ENCODE measurements at regions not wholly inside any gene's neighbourhood (a gene's known extent, or its start where the extent isn't known, plus 50 kb on each side); places are given as distances from the start of the nearest gene placed in this dataset.
"Not testable (repeated sequence)": the region's sequence is repeated elsewhere in the genome, so short reads cannot be mapped to it uniquely, and the experiment has no call there.

- no peak for DNase-seq
These were observed 367.0 kb upstream of the FANCL start for GRCh38 chr2:58608146-58608545.

DNA sequence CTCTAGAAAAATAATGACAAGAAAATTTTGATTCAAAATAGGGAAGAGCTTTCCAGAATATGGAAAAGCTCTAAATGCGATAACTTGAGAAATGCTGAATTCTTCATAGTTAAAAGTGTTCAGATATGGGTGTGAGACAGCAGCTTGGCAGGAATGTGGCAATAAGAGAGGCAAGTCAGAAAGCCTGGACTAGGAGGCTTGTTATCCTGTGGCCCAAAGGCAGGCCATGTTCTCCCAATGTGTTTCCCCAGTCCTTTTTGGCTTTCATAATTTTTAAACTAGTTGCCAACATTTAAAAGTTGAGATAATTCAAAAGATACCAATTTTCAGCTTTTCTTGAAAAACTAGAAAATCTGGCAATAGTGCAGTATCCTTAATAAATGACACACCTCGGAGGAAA is 366.3 kb upstream of the FANCL start:
- DNase-seq, result no peak

DNA sequence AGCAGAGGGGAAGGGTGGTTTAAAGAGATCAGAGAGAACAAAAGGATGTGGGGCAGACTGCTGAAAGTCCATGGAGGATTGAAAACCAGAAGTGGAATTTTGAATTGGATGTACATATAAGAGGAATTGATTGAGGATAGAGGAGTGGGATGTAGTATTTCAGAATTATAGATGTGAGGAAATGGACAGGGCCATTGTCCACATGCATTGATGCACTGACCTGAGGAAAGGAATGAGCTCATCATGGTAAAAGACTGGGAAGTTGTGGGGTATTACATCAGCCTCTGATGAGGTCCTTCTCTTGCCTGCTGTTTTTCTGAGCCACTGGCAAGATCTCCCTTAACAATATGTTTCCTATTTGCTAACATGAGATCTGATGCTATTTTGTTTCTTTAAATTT is 365.7 kb upstream of the FANCL start:
- no peak for DNase-seq

- no peak for DNase-seq
These were observed 363.0 kb upstream of the FANCL start for GRCh38 chr2:58604096-58604495.

GRCh38 chr2:58601017-58601416 is 359.9 kb upstream of the FANCL start:
- DNase-seq, result no peak

- DNase-seq, result no peak
These were observed 357.0 kb upstream of the FANCL start for GRCh38 chr2:58598171-58598570.

DNA sequence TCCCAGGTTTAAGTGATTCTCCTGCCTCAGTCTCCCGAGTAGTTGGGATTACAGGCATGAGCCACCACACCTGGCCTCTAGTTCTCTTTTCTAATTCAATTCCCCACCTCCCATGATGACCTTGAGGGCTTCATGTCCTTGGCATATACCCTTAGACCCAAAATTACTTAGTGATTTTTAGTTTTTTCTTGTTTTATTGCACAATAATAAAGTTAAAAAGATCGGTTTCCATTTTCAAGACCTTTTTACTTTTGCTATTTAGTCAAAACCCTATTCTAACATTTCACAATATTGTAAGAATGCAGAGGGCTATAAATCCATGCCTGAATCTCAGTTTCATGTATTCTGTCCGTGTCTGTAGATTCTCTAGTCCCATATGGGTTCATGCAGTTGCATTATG is 354.6 kb upstream of the FANCL start:
- DNase-seq, result no peak

GRCh38 chr2:58594762-58595161 is 353.6 kb upstream of the FANCL start:
- DNase-seq, result no peak

- no peak for DNase-seq
These were observed 353.1 kb upstream of the FANCL start for GRCh38 chr2:58594175-58594574.

DNA sequence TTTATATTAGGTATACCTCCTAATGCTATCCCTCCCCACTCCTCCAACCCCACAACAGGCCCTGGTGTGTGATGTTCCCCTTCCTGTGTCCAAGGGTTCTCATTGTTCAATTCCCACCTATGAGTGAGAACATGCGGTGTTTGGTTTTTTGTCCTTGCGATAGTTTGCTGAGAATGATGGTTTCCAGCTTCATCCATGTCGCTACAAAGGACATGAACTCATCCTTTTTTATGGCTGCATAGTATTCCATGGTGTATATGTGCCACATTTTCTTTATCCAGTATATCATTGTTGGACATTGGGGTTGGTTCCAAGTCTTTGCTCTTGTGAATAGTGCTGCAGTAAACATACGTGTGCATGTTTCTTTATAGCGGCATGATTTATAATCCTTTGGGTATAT is 345.1 kb upstream of the FANCL start:
- not testable (repeated sequence) for DNase-seq

- no peak for DNase-seq
These were observed 344.1 kb upstream of the FANCL start for GRCh38 chr2:58585233-58585632.

DNA sequence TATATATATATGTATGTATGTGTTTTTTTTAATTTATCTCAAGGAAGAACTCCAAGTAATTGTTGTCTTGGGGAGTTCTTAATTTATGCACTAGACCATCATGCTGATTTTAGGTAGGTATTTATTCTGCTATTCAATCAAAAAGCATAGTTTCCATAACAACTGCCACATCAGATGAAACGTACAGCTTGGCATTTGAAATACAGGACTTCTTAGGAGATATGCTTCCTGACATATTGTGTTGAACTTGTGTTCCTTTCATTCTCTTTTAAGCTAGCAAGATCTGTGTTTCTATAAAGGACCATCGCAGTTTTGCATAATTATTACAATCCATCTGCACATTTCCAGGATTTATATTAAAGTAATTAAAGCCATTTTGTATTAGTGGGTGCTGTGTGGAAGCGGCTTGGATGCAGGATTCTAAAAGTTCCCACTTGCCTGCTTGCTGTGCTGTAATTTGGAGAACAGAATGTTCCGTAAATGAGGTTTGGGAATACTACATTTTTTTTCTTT is 343.5 kb upstream of the FANCL start:
- no peak for DNase-seq

DNA sequence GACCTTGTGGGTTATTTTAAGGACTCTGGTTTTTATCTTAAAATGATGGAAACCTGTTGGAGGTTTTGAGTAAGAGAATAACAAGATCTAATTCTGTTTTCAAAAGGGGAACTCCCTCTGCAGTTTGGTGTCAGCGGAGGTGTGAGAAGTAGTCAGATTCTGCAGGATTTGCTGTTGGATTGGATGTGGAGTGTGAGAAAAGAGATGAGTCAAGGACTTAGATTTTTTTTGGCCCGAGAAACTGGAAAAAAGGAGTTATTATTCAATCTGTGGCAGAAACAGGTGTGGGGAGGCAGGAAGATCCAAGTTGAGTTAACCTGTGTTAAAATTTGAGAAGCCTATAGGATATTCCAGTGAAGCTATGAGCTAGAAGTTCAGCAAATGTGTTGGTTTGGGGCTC is 337.2 kb upstream of the FANCL start:
- DNase-seq, result no peak

DNA sequence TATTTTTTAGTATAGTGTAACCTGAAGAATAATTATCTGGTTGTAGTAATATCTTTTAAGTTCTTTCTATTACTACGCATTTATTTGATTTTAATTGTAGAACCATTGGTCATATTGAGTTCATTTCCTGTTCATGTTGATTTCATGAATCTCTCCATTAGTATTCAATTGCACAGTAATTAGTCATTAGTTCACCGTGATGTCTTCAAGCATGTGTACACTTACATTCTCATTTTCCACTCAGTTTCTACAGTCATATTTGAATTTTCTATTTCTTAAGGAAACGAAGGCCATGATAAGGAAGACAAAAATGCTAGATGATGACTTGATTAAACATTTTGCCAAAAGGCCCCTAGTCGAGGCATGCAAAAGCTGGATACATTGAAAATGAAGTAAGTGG is 333.7 kb upstream of the FANCL start:
- no peak for DNase-seq

DNA sequence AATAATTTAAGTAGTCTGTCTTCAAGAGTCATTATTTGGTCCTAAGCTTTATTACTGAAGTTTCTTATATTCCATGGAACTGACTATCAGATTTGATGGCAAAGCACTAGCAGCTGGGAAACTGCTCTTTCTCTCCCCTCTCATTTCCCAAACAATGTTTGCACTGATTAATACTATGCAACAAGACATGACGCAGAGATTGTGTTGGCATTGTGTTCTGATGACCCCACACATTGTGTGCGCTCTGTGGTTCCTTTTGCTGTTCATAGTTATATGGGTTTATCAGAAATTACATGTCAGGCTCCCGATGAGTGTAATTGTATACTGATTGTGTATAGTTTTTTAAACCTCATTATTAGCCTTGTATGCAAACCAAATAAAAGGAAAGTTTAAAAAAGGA is 331.6 kb upstream of the FANCL start:
- no peak for DNase-seq

GRCh38 chr2:58571181-58571852 is 330.2 kb upstream of the FANCL start:
- no peak for DNase-seq

GRCh38 chr2:58569475-58570185 is 328.5 kb upstream of the FANCL start:
- no peak for DNase-seq

- DNase-seq, result no peak
These were observed 327.8 kb upstream of the FANCL start for GRCh38 chr2:58568901-58569300.

DNA sequence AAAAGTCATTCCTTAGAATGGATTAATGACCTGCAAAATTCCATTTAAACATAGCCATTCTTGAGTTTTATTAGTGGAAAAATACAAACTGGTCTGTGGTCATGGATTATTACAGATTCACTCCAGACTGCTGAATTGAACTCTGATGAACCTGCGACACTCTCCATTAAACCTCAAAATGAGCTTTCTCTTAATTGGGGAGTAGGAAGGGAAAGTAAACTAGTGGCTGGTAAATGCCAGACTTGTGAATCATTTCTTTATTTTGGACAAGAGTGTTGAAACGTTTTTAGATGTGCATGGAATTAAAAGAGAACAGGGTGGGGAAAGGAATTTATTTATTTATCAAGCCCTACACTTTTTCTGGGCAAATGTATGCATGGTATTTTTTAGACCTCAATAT is 321.2 kb upstream of the FANCL start:
- no peak for DNase-seq

DNA sequence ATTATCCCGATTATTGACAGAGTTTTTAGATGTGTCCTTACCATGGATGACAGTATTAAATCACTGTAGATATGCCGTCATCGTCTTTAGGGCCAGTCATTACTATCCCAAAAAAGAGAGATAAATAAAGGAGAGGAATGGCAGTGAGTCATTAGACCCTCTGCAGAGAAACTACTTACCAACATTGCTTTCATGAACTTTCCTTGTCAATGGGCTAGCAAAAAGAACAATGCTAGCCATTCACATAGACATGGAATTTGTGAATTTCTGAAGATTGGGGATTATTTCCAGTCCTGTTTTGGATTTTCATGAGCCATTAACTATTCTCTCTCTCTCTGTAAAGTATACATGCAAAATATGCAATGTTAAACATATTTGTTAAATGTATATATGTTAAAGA is 319.4 kb upstream of the FANCL start:
- no peak for DNase-seq

DNA sequence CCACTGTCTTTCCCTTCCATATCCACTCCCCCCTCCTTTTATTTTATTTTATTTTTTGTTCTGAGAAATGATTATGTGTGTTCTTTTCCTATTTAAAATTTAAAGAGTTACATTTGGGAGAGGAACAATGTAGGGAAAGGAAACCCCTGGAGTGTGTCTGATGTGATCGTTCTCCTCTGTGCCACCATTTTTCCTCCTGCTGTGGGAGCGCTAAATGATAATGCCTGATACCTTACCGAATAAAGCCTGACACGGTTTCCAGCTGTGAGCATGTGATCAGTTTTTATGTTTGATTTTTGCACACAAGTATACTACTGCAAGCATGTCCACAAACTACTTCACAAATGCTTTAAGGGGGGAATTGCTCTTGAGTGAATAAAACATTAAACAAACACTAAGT is 317.8 kb upstream of the FANCL start:
- no peak for DNase-seq

- DNase-seq, result no peak
These were observed 316.1 kb upstream of the FANCL start for GRCh38 chr2:58557176-58557575.

- DNase-seq, result no peak
These were observed 312.8 kb upstream of the FANCL start for GRCh38 chr2:58553937-58554336.

- no peak for DNase-seq
These were observed 312.4 kb upstream of the FANCL start for GRCh38 chr2:58553522-58553921.

All from CD4-positive, alpha-beta T cell treated with Interleukin-15 for 1 hour (primary cell).